WI38 (cell line): ENCODE measurements at regions not wholly inside any gene's neighbourhood (a gene's known extent, or its start where the extent isn't known, plus 50 kb on each side); places are given as distances from the start of the nearest gene placed in this dataset.

Experiments
- H3K4me3 ChIP-seq: 2 replicates; pipeline ENCODE4 v1.5.1; 2011; ENCODE audit warnings: low read depth, mild to moderate bottlenecking, control low read depth, low read length
- CTCF ChIP-seq: IDR thresholded peaks from 2 replicates; pipeline ENCODE4 v1.5.1; 2012; ENCODE audit warnings: low read depth, mild to moderate bottlenecking, control low read depth, low read length

- no peak overlapping the region for H3K4me3 ChIP-seq
- TF ChIP-seq CTCF: no peak
Measured at GRCh38 chr2:122634256-122634655, 878.8 kb downstream of the TSN start.

DNA sequence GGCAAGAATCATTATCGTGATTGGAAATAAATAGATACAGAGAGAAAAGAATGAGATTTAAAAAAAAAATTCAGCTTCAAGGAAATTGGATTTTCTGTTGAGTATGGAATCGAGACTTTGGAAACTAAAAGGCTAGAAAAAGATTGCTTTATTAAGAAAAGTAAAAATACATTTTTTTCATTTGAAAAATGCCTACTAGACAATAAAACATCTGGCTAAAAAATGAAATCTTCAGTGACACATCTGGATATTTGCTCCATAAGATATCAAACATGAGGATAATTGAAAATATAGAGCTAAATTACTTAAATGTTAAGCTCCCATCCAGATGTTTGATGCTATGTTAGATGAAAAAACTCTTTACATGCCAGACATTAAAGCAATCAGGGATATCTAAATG is 879.5 kb downstream of the TSN start:
- TF ChIP-seq CTCF: no peak
- no peak overlapping the region for H3K4me3 ChIP-seq

GRCh38 chr2:122635686-122636085 is 880.2 kb downstream of the TSN start:
- TF ChIP-seq CTCF: no peak
- no peak overlapping the region for H3K4me3 ChIP-seq

GRCh38 chr2:122636097-122636496 is 880.6 kb downstream of the TSN start:
- H3K4me3 ChIP-seq: no peak overlapping the region
- TF ChIP-seq CTCF: no peak

- TF ChIP-seq CTCF: no peak
- H3K4me3 ChIP-seq: no peak overlapping the region
Measured at GRCh38 chr2:122639176-122639575, 883.7 kb downstream of the TSN start.

GRCh38 chr2:122639711-122640110 is 884.3 kb downstream of the TSN start:
- no peak overlapping the region for H3K4me3 ChIP-seq
- TF ChIP-seq CTCF: no peak

DNA sequence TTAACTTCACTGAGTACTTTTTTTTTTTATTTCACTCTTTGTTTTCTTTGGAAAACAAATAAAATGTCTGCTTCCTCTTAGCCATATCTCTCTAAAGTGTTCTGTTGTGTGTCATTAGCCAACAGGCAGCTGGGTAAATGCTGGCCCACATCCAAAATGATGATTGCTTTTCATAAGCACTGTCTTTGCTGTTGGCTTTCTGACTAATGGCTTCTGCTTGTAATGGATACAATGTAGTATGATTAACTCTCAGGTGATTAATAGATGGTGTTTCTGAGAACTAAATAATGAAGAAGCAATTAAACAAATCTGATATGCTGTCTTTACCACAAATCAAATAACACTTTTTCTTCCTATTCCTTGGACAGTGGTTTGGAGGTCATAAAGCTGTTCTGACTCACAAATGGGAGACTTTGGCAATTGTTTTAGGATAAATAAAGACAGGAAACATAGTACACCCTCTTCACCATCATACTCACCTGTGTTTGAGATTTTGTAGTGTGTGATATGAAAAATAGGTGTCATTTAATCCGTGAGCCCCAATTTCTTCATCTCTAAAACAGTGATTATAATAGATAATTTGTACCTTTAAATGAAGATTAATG is 888.4 kb downstream of the TSN start:
- no peak overlapping the region for H3K4me3 ChIP-seq
- TF ChIP-seq CTCF: no peak
